ENCODE measurements at regions not wholly inside any gene's neighbourhood (a gene's known extent, or its start where the extent isn't known, plus 50 kb on each side); places are given as distances from the start of the nearest gene placed in this dataset.

DNA sequence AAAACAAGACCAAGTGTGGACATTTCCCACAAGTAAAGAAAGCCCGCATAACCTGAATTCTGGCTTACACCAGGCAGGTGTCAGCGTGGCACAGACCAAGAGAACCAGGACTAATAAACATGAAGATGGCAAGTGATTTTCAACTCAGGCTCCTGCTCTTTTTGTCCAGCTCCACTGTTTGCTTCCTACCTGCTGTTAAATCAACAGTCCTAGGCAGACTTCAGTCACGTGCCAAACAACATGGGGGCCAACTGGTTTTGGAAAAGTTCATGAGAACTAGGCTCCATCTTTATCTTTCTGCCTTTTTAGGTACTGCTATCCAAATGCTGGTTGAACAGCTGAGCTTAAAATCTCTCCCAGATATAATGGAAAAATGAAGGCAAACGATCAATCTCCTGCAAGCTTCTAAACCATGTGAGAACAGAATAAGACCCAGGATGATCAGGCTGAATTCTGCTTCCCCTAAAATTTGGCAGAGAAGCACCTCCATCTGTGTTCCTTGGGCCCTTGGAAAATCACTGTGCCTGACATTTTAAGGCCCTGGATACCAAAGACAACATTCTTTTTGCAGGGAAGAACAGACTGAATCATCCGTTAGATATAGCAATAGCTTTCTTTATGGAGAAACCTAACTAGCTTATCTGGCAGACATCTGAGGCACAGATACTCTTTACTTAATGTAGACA lies 215.6 kb upstream of the USP15 start:
- RAD21 ChIA-PET (ENCODE audit: low non-redundant PET in 1 of 2, low total read pairs in 2 of 2, uncharacterized antibody in 2 of 2, unreplicated experiment in 2 of 2) = no interaction called here
- Histone ChIP-seq H3K79me2 (ENCODE audit: insufficient read depth, low read length) (no peaks in the 10 kb centered on the region), H3K9ac (ENCODE audit: low read length) (no peak overlapping the region), H3K27me3 (ENCODE audit: insufficient read depth, low read length) (no peaks in the 10 kb centered on the region), H3K9me3 (ENCODE audit: control insufficient read depth in 1 of 2, insufficient read depth in 1 of 2, low read depth in 1 of 2, low read length in 2 of 2) (no peaks in the 10 kb centered on the region), H3K9me2 (ENCODE audit: insufficient read depth) (no peaks in the 10 kb centered on the region), H2AFZ (ENCODE audit: low read depth, low read length, poor library complexity, severe bottlenecking) (no peak overlapping the region), H3K4me2 (ENCODE audit: low read length) (no peak overlapping the region), H3K4me3 (replicated peaks in 1 of 2; ENCODE audit: low read depth in 1 of 2, low read length in 2 of 2) (no peak overlapping the region), H4K20me1 (ENCODE audit: insufficient read depth) (no peaks in the 10 kb centered on the region), H3K36me3 (ENCODE audit: control insufficient read depth in 1 of 2, insufficient read depth in 2 of 2, low read length in 2 of 2) (no peaks in the 10 kb centered on the region), H3K27ac (ENCODE audit: low read depth, low read length) (no peak overlapping the region), H3K4me1 (ENCODE audit: control insufficient read depth in 1 of 2, insufficient read depth in 2 of 2, low read length in 2 of 2) (no peaks in the 10 kb centered on the region)
- ATAC-seq (no peak), DNase-seq (ENCODE audit: low read depth, low spot score) (no peak)
- intact Hi-C loops (cut with micrococcal nuclease) = no loop called here
- BruUV-seq (replicated peaks) = no TSS peak
- POLR2A ChIA-PET = no interaction called here
- TF ChIP-seq SIN3A (IDR thresholded peaks at IDR 0.05; ENCODE audit: low read depth) (no peak), ZFX (IDR thresholded peaks at IDR 0.05) (no peak), FOSL1 (IDR thresholded peaks at IDR 0.05; ENCODE audit: low read depth) (no peak), SP1 (IDR thresholded peaks at IDR 0.05; ENCODE audit: low read depth) (no peak), EZH2 (IDR thresholded peaks at IDR 0.05) (no peak), ZNF274 (IDR thresholded peaks at IDR 0.05; ENCODE audit: low read depth, low read length) (no peak), CEBPB (IDR thresholded peaks at IDR 0.05; ENCODE audit: low read depth) (no peak), ELF1 (IDR thresholded peaks at IDR 0.05; ENCODE audit: borderline replicate concordance, low read depth) (no peak), CTCF (IDR thresholded peaks at IDR 0.05 in 2 of 3, conservative IDR thresholded peaks at IDR 0.05 in 1 of 3; ENCODE audit: borderline replicate concordance in 1 of 3, insufficient read depth in 1 of 3, low read depth in 2 of 3, low read length in 2 of 3) (no peak)
- TF ChIP-seq, protein P1, sequence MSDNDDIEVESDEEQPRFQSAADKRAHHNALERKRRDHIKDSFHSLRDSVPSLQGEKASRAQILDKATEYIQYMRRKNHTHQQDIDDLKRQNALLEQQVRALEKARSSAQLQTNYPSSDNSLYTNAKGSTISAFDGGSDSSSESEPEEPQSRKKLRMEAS (IDR thresholded peaks at IDR 0.05) = no peak
- CTCF ChIA-PET = interaction anchor here (1.2 kb wide), 1 partner anchor 9 kb away, joined by 3 read pairs; no protein-coding TSS in a partner anchor
